ENCODE measurements at regions not wholly inside any gene's neighbourhood (a gene's known extent, or its start where the extent isn't known, plus 50 kb on each side); places are given as distances from the start of the nearest gene placed in this dataset.

- H3K9me3 ChIP-seq (ENCODE audit: control insufficient read depth, low read length), result no peaks in the 10 kb centered on the region
- Mint-ChIP-seq H3K4me1 (no peaks in the 10 kb centered on the region), H3K27me3 (ENCODE audit: insufficient read depth) (no peaks in the 10 kb centered on the region), H3K4me3 (no peak overlapping the region), H3K27ac (no peak overlapping the region), H3K36me3 (ENCODE audit: low read depth) (no peaks in the 10 kb centered on the region), H3K9me3 (no peaks in the 10 kb centered on the region)
- TF ChIP-seq, protein P1, sequence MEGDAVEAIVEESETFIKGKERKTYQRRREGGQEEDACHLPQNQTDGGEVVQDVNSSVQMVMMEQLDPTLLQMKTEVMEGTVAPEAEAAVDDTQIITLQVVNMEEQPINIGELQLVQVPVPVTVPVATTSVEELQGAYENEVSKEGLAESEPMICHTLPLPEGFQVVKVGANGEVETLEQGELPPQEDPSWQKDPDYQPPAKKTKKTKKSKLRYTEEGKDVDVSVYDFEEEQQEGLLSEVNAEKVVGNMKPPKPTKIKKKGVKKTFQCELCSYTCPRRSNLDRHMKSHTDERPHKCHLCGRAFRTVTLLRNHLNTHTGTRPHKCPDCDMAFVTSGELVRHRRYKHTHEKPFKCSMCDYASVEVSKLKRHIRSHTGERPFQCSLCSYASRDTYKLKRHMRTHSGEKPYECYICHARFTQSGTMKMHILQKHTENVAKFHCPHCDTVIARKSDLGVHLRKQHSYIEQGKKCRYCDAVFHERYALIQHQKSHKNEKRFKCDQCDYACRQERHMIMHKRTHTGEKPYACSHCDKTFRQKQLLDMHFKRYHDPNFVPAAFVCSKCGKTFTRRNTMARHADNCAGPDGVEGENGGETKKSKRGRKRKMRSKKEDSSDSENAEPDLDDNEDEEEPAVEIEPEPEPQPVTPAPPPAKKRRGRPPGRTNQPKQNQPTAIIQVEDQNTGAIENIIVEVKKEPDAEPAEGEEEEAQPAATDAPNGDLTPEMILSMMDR (conservative IDR thresholded peaks at IDR 0.05), result no peak
- no peaks in the 10 kb centered on the region for H3K27me3 ChIP-seq (ENCODE audit: control insufficient read depth, insufficient read depth, low read length, poor library complexity, severe bottlenecking)
- no peaks in the 10 kb centered on the region for H3K4me1 ChIP-seq (ENCODE audit: control insufficient read depth, insufficient read depth, low read length)
- H3K4me3 ChIP-seq (ENCODE audit: low read length), result no peak overlapping the region
- 67 to 90% methylated on average over 1 of the region's 1 CpG for WGBS, 2 experiments (ENCODE audit: insufficient coverage in 1 of 2, insufficient read length in 1 of 2)
- no peak overlapping the region for H3K9ac ChIP-seq (ENCODE audit: extremely low read depth, low read length, poor library complexity, severe bottlenecking)
- H3K36me3 ChIP-seq (ENCODE audit: control insufficient read depth, insufficient read depth, low read length), result no peaks in the 10 kb centered on the region
- DNase-seq, result no peak
- H3K27ac ChIP-seq (ENCODE audit: low read depth, low read length), result no peak overlapping the region
Observed at GRCh38 chr3:20658491-20658890, 472.5 kb upstream of the SGO1 start.

GRCh38 chr3:20657560-20657959, 471.6 kb upstream of the SGO1 start:
- 94% methylated on average over 2 to 4 of the region's 4 CpGs for WGBS, 2 experiments (ENCODE audit: insufficient coverage in 1 of 2, insufficient read length in 1 of 2)
- Mint-ChIP-seq H3K4me3 (no peak overlapping the region), H3K9me3 (no peaks in the 10 kb centered on the region), H3K36me3 (ENCODE audit: low read depth) (no peaks in the 10 kb centered on the region), H3K27me3 (ENCODE audit: insufficient read depth) (no peaks in the 10 kb centered on the region), H3K4me1 (no peaks in the 10 kb centered on the region), H3K27ac (no peak overlapping the region)
- TF ChIP-seq, protein P1 (conservative IDR thresholded peaks at IDR 0.05), result no peak
- no peak overlapping the region for H3K4me3 ChIP-seq (ENCODE audit: low read length)
- H3K4me1 ChIP-seq (ENCODE audit: control insufficient read depth, insufficient read depth, low read length), result no peaks in the 10 kb centered on the region
- H3K27me3 ChIP-seq (ENCODE audit: control insufficient read depth, insufficient read depth, low read length, poor library complexity, severe bottlenecking), result no peaks in the 10 kb centered on the region
- no peak for DNase-seq
- H3K27ac ChIP-seq (ENCODE audit: low read depth, low read length), result no peak overlapping the region
- H3K9ac ChIP-seq (ENCODE audit: extremely low read depth, low read length, poor library complexity, severe bottlenecking), result no peak overlapping the region
- no peaks in the 10 kb centered on the region for H3K9me3 ChIP-seq (ENCODE audit: control insufficient read depth, low read length)
- no peaks in the 10 kb centered on the region for H3K36me3 ChIP-seq (ENCODE audit: control insufficient read depth, insufficient read depth, low read length)

- Mint-ChIP-seq H3K36me3 (ENCODE audit: low read depth) (no peaks in the 10 kb centered on the region), H3K27me3 (ENCODE audit: insufficient read depth) (no peaks in the 10 kb centered on the region)
- 79 to 88% methylated on average over 2 to 4 of the region's 4 CpGs for WGBS, 2 experiments (ENCODE audit: insufficient coverage in 1 of 2, insufficient read length in 1 of 2)
Observed at GRCh38 chr3:20652231-20652986, 466.4 kb upstream of the SGO1 start.

More at GRCh38 chr3:20652231-20652986, 466.4 kb upstream of the SGO1 start:
- Histone ChIP-seq H3K9me3 (ENCODE audit: control insufficient read depth, low read length) (no peaks in the 10 kb centered on the region), H3K27me3 (ENCODE audit: control insufficient read depth, insufficient read depth, low read length, poor library complexity, severe bottlenecking) (no peaks in the 10 kb centered on the region), H3K4me3 (ENCODE audit: low read length) (no peak overlapping the region), H3K9ac (ENCODE audit: extremely low read depth, low read length, poor library complexity, severe bottlenecking) (no peak overlapping the region), H3K36me3 (ENCODE audit: control insufficient read depth, insufficient read depth, low read length) (no peaks in the 10 kb centered on the region), H3K4me1 (ENCODE audit: control insufficient read depth, insufficient read depth, low read length) (no peaks in the 10 kb centered on the region), H3K27ac (ENCODE audit: low read depth, low read length) (no peak overlapping the region)
- Mint-ChIP-seq H3K4me3 (no peak overlapping the region), H3K4me1 (no peaks in the 10 kb centered on the region), H3K27ac (no peak overlapping the region), H3K9me3 (no peaks in the 10 kb centered on the region)
- TF ChIP-seq, protein P1 (conservative IDR thresholded peaks at IDR 0.05), result no peak
- DNase-seq, result no peak

All from endodermal cell (in vitro differentiated cells).